Mesenchymal stem cell (in vitro differentiated cells and primary cell): ENCODE measurements at regions not wholly inside any gene's neighbourhood (a gene's known extent, or its start where the extent isn't known, plus 50 kb on each side); places are given as distances from the start of the nearest gene placed in this dataset.

Experiments used
- DNase-seq: peaks from one replicate; pipeline ENCODE4 v3.0.0-alpha.2; 2013
- H2AFZ ChIP-seq: one replicate; pipeline ENCODE4 v1.6.1; 2013; ENCODE audit warnings: low read depth, mild to moderate bottlenecking, control low read depth, inconsistent platforms, low read length, moderate library complexity
- H2AK5ac ChIP-seq: 2 replicates; pipeline ENCODE4 v1.6.1; 2013; ENCODE audit warnings: low read length, moderate library complexity, mild to moderate bottlenecking, inconsistent platforms; ENCODE audit not compliant: severe bottlenecking
- H2BK120ac ChIP-seq: one replicate; pipeline ENCODE4 v1.6.1; 2013; ENCODE audit warnings: low read depth, mild to moderate bottlenecking, inconsistent platforms, low read length, moderate library complexity
- H2BK12ac ChIP-seq, 2 experiments: one replicate each; pipeline ENCODE4 v1.6.1; 2013; ENCODE audit warnings: inconsistent platforms in 2 of 2, low read length in 2 of 2, mild to moderate bottlenecking in 2 of 2, moderate library complexity in 2 of 2, control low read depth in 1 of 2
- H2BK15ac ChIP-seq: one replicate; pipeline ENCODE4 v1.6.1; 2013; ENCODE audit warnings: mild to moderate bottlenecking, low read depth, inconsistent platforms; ENCODE audit not compliant: poor library complexity, severe bottlenecking
- H2BK5ac ChIP-seq: 2 replicates; pipeline ENCODE4 v1.6.1; 2013; ENCODE audit warnings: low read depth, mild to moderate bottlenecking, low read length, control low read depth, inconsistent platforms; ENCODE audit not compliant: poor library complexity, severe bottlenecking
- H3K14ac ChIP-seq, 2 experiments: one replicate each; pipeline ENCODE4 v1.6.1; 2013; ENCODE audit warnings: inconsistent platforms in 2 of 2, low read length in 2 of 2, control low read depth in 1 of 2, mild to moderate bottlenecking in 1 of 2, moderate library complexity in 1 of 2
- H3K18ac ChIP-seq, 2 experiments: one replicate each; pipeline ENCODE4 v1.6.1; 2013; ENCODE audit warnings: inconsistent platforms in 2 of 2, low read length in 2 of 2, control low read depth in 1 of 2, low read depth in 1 of 2, mild to moderate bottlenecking in 1 of 2
- H3K23ac ChIP-seq, 2 experiments: one replicate each; pipeline ENCODE4 v1.6.1; 2013; ENCODE audit warnings: inconsistent platforms in 2 of 2, low read length in 2 of 2, mild to moderate bottlenecking in 2 of 2, moderate library complexity in 2 of 2, control low read depth in 1 of 2
- H3K27ac ChIP-seq: 2 replicates; pipeline ENCODE4 v1.5.1; 2013; ENCODE audit warnings: mild to moderate bottlenecking, moderate library complexity, low read length, control low read depth, inconsistent platforms; ENCODE audit not compliant: poor library complexity, severe bottlenecking
- H3K27me3 ChIP-seq, 2 experiments: 2 replicates each; pipeline versions ENCODE4 v1.6.1 to v1.7.0; 2013; ENCODE audit warnings: low read length in 2 of 2, mild to moderate bottlenecking in 2 of 2, moderate library complexity in 2 of 2, control low read depth in 1 of 2, inconsistent platforms in 1 of 2; ENCODE audit not compliant: control insufficient read depth in 1 of 2, insufficient read depth in 1 of 2
- H3K36me3 ChIP-seq, 2 experiments: 2 replicates each; pipeline versions ENCODE4 v1.6.1 to v1.7.0; 2013; ENCODE audit warnings: low read length in 2 of 2, control low read depth in 1 of 2, inconsistent platforms in 1 of 2, low read depth in 1 of 2, mild to moderate bottlenecking in 1 of 2; ENCODE audit not compliant: insufficient read depth in 2 of 2, control insufficient read depth in 1 of 2
- H3K4ac ChIP-seq, 2 experiments: one replicate each; pipeline ENCODE4 v1.6.1; 2013; ENCODE audit warnings: inconsistent platforms in 2 of 2, low read length in 2 of 2, mild to moderate bottlenecking in 2 of 2, moderate library complexity in 2 of 2, control low read depth in 1 of 2, low read depth in 1 of 2
- H3K4me1 ChIP-seq: 2 replicates; pipeline ENCODE4 v1.6.1; 2013; ENCODE audit warnings: low read depth, low read length, control low read depth; ENCODE audit not compliant: control insufficient read depth, insufficient read depth
- H3K4me2 ChIP-seq: 2 replicates; pipeline ENCODE4 v1.6.1; 2013; ENCODE audit warnings: low read length, mild to moderate bottlenecking, inconsistent platforms; ENCODE audit not compliant: poor library complexity, severe bottlenecking
- H3K4me3 ChIP-seq, 2 experiments: 2 replicates each; pipeline versions ENCODE4 v1.5.1 to v1.7.0; 2013; ENCODE audit warnings: low read length in 2 of 2, mild to moderate bottlenecking in 2 of 2, control low read depth in 1 of 2, low read depth in 1 of 2; ENCODE audit not compliant: insufficient read depth in 1 of 2
- H3K79me1 ChIP-seq: replicated peaks from 2 replicates; pipeline ENCODE4 v1.6.1; 2013; ENCODE audit warnings: mild to moderate bottlenecking, control low read depth, low read length, inconsistent platforms; ENCODE audit not compliant: poor library complexity, severe bottlenecking
- H3K9ac ChIP-seq: 2 replicates; pipeline ENCODE4 v1.7.0; 2013; ENCODE audit warnings: mild to moderate bottlenecking, low read length, moderate library complexity
- H3K9me3 ChIP-seq: 2 replicates; pipeline ENCODE4 v1.7.0; 2013; ENCODE audit warnings: mild to moderate bottlenecking, low read length; ENCODE audit not compliant: control insufficient read depth
- H4K8ac ChIP-seq: one replicate; pipeline ENCODE4 v1.6.1; 2013; ENCODE audit warnings: inconsistent platforms, mild to moderate bottlenecking, low read length, moderate library complexity
- H4K91ac ChIP-seq: one replicate; pipeline ENCODE4 v1.6.1; 2013; ENCODE audit warnings: mild to moderate bottlenecking, low read length, inconsistent platforms
- WGBS: methylation state at CpG from one replicate; pipeline ENCODE4 v1.1.7; 2013; ENCODE audit warnings: mixed read lengths; 5-methylcytosine and 5-hydroxymethylcytosine counted together

DNA sequence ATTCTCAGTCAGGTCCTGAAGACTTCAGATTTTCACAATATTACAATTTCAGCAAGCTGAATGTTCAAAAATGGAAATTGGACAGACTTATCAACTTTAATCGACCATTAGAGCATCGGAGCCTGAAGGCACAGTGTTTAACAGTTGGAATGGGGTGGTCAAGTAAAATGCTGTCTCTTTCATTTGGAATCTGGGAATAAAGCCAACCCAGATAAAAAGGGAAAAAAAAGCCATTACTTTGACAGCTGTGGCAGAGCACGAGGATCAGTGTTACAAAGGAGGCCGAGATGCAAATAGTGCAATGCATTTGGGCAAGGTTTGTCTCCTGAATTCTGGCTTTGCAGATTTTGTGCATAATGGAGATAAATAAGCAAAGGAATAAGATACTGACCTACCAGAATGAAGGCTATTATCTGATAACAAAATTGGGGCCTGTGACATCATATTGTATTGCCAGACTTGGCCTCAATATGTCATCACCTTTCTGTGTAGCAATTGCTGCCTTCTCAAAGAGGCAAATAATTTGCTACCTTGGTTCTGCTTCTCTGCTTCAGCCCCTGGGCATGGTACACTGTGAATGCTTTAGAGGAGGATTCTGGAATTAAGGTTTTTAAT is 277.5 kb upstream of the KLHL29 start:
- H3K14ac ChIP-seq, result no peak overlapping the region
- no peak overlapping the region for H3K9ac ChIP-seq
- no peak overlapping the region for H2BK120ac ChIP-seq
- no peaks in the 10 kb centered on the region for H3K9me3 ChIP-seq
- H3K79me1 ChIP-seq, result no peaks in the 10 kb centered on the region
- no peak overlapping the region for H3K27ac ChIP-seq
- no peak overlapping the region for H2AK5ac ChIP-seq
- no peak overlapping the region for H3K4ac ChIP-seq
- no peaks in the 10 kb centered on the region for H3K27me3 ChIP-seq
- no peaks in the 10 kb centered on the region for H3K36me3 ChIP-seq
- no peak overlapping the region for H2BK5ac ChIP-seq
- H3K4me2 ChIP-seq, result no peak overlapping the region
- no peak overlapping the region for H2AFZ ChIP-seq
- no peak for DNase-seq
- no peak overlapping the region for H2BK15ac ChIP-seq
- H3K23ac ChIP-seq, result no peak overlapping the region
- H3K4me1 ChIP-seq, result no peaks in the 10 kb centered on the region
- H3K18ac ChIP-seq, result no peak overlapping the region
- no peak overlapping the region for H4K91ac ChIP-seq
- no peak overlapping the region for H3K4me3 ChIP-seq
- 85% methylated on average over 4 of the region's 4 CpGs for WGBS
- no peak overlapping the region for H4K8ac ChIP-seq
- no peak overlapping the region for H2BK12ac ChIP-seq

DNA sequence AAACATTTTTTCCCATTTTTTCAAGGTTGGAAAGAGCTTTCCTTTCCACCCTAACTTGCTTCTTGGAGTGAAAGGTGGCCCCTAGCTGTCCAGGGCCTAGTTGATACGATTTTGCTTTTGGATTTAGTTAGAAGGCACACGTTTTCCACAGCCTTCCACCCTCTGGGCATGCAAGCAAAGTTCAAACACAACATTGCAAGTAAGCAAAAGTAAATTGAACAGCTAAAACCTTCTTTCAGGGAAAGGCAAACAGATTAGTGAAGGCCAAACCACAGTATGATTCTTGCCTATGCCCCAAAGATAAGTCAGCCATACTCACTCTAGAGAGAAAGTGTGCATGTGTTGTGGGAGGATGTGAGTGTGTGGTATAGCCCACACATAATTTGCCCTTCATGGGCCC is 273.7 kb upstream of the KLHL29 start:
- Histone ChIP-seq H2AK5ac (no peak overlapping the region), H4K91ac (no peak overlapping the region), H2BK5ac (no peak overlapping the region), H3K27ac (no peak overlapping the region), H3K4me1 (no peaks in the 10 kb centered on the region), H2BK15ac (no peak overlapping the region), H2AFZ (no peak overlapping the region), H4K8ac (no peak overlapping the region), H3K18ac (no peak overlapping the region), H3K9me3 (no peaks in the 10 kb centered on the region), H3K9ac (no peak overlapping the region), H3K27me3 (no peaks in the 10 kb centered on the region), H3K36me3 (no peaks in the 10 kb centered on the region), H3K4me3 (no peak overlapping the region), H3K14ac (no peak overlapping the region), H3K79me1 (no peaks in the 10 kb centered on the region), H2BK120ac (no peak overlapping the region), H3K23ac (no peak overlapping the region), H2BK12ac (no peak overlapping the region), H3K4me2 (no peak overlapping the region), H3K4ac (no peak overlapping the region)
- 11% methylated on average over 2 of the region's 2 CpGs for WGBS
- no peak for DNase-seq

DNA sequence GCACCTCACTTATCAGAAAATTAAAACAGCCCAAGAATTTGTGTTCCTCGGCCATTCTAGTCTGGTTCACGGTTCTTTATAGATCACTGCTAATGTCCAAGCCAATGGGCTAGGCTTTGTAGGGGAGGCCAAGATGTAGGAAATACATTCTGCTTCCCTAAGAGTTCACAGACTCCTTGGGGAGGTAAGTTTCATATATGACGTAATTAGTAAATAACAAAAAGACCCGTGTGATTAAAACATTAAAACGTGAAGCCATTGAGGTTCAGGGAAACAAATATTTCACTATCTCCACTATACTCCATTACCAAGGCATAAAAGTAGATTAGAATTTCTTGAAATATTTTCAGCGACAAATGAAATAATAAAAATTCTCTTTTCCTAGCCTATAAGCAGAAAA is 272.5 kb upstream of the KLHL29 start:
- no peak overlapping the region for H3K4ac ChIP-seq
- H2BK120ac ChIP-seq, result no peak overlapping the region
- no peak for DNase-seq
- H3K4me1 ChIP-seq, result no peaks in the 10 kb centered on the region
- H3K4me2 ChIP-seq, result no peak overlapping the region
- H2AFZ ChIP-seq, result no peak overlapping the region
- H3K9ac ChIP-seq, result no peak overlapping the region
- no peak overlapping the region for H3K27ac ChIP-seq
- H3K36me3 ChIP-seq, result no peaks in the 10 kb centered on the region
- no peak overlapping the region for H3K4me3 ChIP-seq
- no peak overlapping the region for H3K23ac ChIP-seq
- no peak overlapping the region for H2AK5ac ChIP-seq
- H2BK15ac ChIP-seq, result no peak overlapping the region
- no peak overlapping the region for H3K14ac ChIP-seq
- H3K9me3 ChIP-seq, result no peaks in the 10 kb centered on the region
- no peaks in the 10 kb centered on the region for H3K79me1 ChIP-seq
- WGBS, result 89% methylated on average over 3 of the region's 6 CpGs
- no peak overlapping the region for H4K91ac ChIP-seq
- H4K8ac ChIP-seq, result no peak overlapping the region
- no peak overlapping the region for H2BK5ac ChIP-seq
- no peak overlapping the region for H2BK12ac ChIP-seq
- H3K27me3 ChIP-seq, result no peaks in the 10 kb centered on the region
- no peak overlapping the region for H3K18ac ChIP-seq

DNA sequence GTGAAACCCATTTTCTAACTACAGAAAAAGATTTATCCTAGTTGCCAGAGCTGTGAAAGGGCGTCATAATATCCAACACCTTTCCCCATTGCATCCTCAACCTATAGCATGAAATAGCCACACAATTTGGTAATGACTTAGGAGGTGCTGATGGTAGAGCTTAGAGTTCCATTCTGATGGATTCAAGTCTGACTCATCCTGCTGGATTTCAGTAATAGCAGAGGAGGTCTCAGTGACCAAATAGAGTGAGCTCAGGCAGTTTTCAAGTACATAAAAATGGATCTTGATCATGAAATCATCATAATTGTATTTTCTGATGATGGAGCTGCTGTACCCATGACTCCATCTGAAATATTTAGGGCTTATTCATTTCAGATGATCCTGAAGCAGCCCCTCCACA is 270.7 kb upstream of the KLHL29 start:
- no peaks in the 10 kb centered on the region for H3K27me3 ChIP-seq
- no peak overlapping the region for H4K91ac ChIP-seq
- no CpG with 5 or more reads among the region's 1 CpG for WGBS
- no peak overlapping the region for H3K14ac ChIP-seq
- no peak overlapping the region for H3K4me2 ChIP-seq
- no peak overlapping the region for H3K23ac ChIP-seq
- H3K79me1 ChIP-seq, result no peaks in the 10 kb centered on the region
- no peaks in the 10 kb centered on the region for H3K9me3 ChIP-seq
- no peak for DNase-seq
- no peak overlapping the region for H4K8ac ChIP-seq
- no peak overlapping the region for H3K9ac ChIP-seq
- H3K27ac ChIP-seq, result no peak overlapping the region
- no peak overlapping the region for H3K4ac ChIP-seq
- no peak overlapping the region for H2AK5ac ChIP-seq
- no peak overlapping the region for H2BK12ac ChIP-seq
- H3K4me3 ChIP-seq, result no peak overlapping the region
- H3K36me3 ChIP-seq, result no peaks in the 10 kb centered on the region
- no peak overlapping the region for H2BK120ac ChIP-seq
- H2BK5ac ChIP-seq, result no peak overlapping the region
- no peaks in the 10 kb centered on the region for H3K4me1 ChIP-seq
- no peak overlapping the region for H2AFZ ChIP-seq
- H3K18ac ChIP-seq, result no peak overlapping the region
- H2BK15ac ChIP-seq, result no peak overlapping the region
